ENCODE measurements at regions not wholly inside any gene's neighbourhood (a gene's known extent, or its start where the extent isn't known, plus 50 kb on each side); places are given as distances from the start of the nearest gene placed in this dataset.

- TF ChIP-seq POLR2A (IDR thresholded peaks at IDR 0.05; ENCODE audit: low read length) = no peak
- TF ChIP-seq GATA1 (IDR thresholded peaks at IDR 0.05; ENCODE audit: low read depth, low read length) = no peak
These were observed 1103.6 kb downstream of the CDH8 start for GRCh38 chr16:60932600-60932999.
